Thymus (tissue), 11 donors: ENCODE measurements at regions not wholly inside any gene's neighbourhood (a gene's known extent, or its start where the extent isn't known, plus 50 kb on each side); places are given as distances from the start of the nearest gene placed in this dataset.
"Not testable (repeated sequence)": the region's sequence is repeated elsewhere in the genome, so short reads cannot be mapped to it uniquely, and the experiment has no call there.

Experiments used
- DNase-seq, 9 donors: peaks; one replicate each; pipeline ENCODE4 v3.0.0-alpha.2; 2013; ENCODE audit warnings: low spot score in 9 of 9, low read depth in 6 of 9, missing footprints in 1 of 9
- H3K27ac ChIP-seq, 2 donors: one replicate each; pipeline ENCODE4 v1.5.1; 2013; ENCODE audit warnings: control low read depth in 1 of 2, low read depth in 1 of 2, low read length in 1 of 2, mild to moderate bottlenecking in 1 of 2, moderate library complexity in 1 of 2
- H3K27me3 ChIP-seq, 2 donors: one replicate each; pipeline ENCODE4 v1.5.1; 2013; ENCODE audit warnings: low read length in 1 of 2; ENCODE audit not compliant: control insufficient read depth in 2 of 2, insufficient read depth in 1 of 2
- H3K36me3 ChIP-seq, 2 donors: one replicate each; pipeline ENCODE4 v1.5.1; 2013; ENCODE audit warnings: low read length in 1 of 2, mild to moderate bottlenecking in 1 of 2, moderate library complexity in 1 of 2; ENCODE audit not compliant: control insufficient read depth in 2 of 2, insufficient read depth in 2 of 2
- H3K4me1 ChIP-seq, 2 donors: one replicate each; pipeline ENCODE4 v1.5.1; 2013; ENCODE audit warnings: low read length in 2 of 2; ENCODE audit not compliant: control insufficient read depth in 2 of 2, insufficient read depth in 2 of 2
- H3K4me3 ChIP-seq, 2 donors: one replicate each; pipeline ENCODE4 v1.5.1; 2013; ENCODE audit warnings: low read length in 2 of 2, control low read depth in 1 of 2, mild to moderate bottlenecking in 1 of 2
- H3K9me3 ChIP-seq, 2 donors: one replicate each; pipeline ENCODE4 v1.5.1; 2013; ENCODE audit warnings: low read length in 1 of 2, mild to moderate bottlenecking in 1 of 2; ENCODE audit not compliant: control insufficient read depth in 2 of 2, insufficient read depth in 1 of 2
- WGBS: extraction: QIAGEN DNeasy Blood & Tissue Kit; methylation state at CpG from one replicate; pipeline ENCODE4 v1.1.7; 2013; 5-methylcytosine and 5-hydroxymethylcytosine counted together
- donor health status: healthy.

DNA sequence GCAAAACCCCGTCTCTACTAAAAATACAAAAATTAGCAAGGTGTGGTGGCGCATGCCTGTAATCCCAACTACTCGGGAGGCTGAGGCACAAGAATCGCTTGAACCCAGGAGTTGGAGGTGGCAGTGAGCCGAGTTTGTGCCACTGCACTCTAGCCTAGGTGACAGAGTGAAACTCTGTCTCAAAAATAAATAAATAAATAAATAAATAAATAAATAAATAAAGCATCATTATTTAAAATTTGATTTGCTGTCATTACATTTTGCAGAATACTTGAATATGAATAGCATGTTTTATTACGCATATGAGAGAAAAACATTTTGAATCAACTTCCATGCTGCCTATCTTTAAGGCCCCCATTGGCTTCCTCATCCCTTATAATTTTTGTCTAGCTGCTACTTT is 53.4 kb upstream of the MED14 start:
- not testable (repeated sequence) for H3K27ac ChIP-seq, H3K4me1 ChIP-seq, H3K36me3 ChIP-seq, H3K9me3 ChIP-seq, H3K27me3 ChIP-seq, DNase-seq, H3K4me3 ChIP-seq
- WGBS, result 99% methylated on average over 6 of the region's 6 CpGs

GRCh38 chrX:40792433-40792832 is 57.1 kb upstream of the MED14 start:
- WGBS, result 95% methylated on average over 1 of the region's 1 CpG

DNA sequence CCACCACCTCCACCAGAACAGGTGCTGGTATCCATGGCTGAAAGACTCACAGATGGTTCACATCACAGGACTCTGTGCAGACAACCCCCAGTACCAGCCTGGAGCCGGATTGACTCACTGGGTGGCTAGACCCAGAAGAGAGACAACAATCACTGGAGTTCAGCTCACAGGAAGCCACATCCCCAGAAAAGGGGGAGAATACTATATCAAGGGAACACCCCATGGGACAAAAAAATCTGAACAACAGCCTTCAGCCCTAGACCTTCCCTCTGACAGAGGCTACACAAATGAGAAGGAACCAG is 59.4 kb upstream of the MED14 start:
- WGBS, result 74% methylated on average over 1 of the region's 1 CpG
- not testable (repeated sequence) for H3K27me3 ChIP-seq, H3K36me3 ChIP-seq, H3K9me3 ChIP-seq, DNase-seq, H3K4me1 ChIP-seq, H3K4me3 ChIP-seq, H3K27ac ChIP-seq

More at GRCh38 chrX:40792433-40792832, 57.1 kb upstream of the MED14 start:
- Histone ChIP-seq H3K27ac (no peak overlapping the region), H3K4me3 (no peak overlapping the region), H3K27me3 (no peaks in the 10 kb centered on the region), H3K36me3 (no peaks in the 10 kb centered on the region), H3K9me3 (no peaks in the 10 kb centered on the region), H3K4me1 (peaks cover 0 to 4% of the 10 kb centered on the region in 2 donors)
- no peak for DNase-seq

- not testable (repeated sequence) for H3K4me3 ChIP-seq, H3K4me1 ChIP-seq, H3K9me3 ChIP-seq, DNase-seq, H3K27ac ChIP-seq, H3K27me3 ChIP-seq, H3K36me3 ChIP-seq
- WGBS, result 96% methylated on average over 3 of the region's 3 CpGs
These were observed 64.4 kb upstream of the MED14 start for GRCh38 chrX:40799745-40800144.

DNA sequence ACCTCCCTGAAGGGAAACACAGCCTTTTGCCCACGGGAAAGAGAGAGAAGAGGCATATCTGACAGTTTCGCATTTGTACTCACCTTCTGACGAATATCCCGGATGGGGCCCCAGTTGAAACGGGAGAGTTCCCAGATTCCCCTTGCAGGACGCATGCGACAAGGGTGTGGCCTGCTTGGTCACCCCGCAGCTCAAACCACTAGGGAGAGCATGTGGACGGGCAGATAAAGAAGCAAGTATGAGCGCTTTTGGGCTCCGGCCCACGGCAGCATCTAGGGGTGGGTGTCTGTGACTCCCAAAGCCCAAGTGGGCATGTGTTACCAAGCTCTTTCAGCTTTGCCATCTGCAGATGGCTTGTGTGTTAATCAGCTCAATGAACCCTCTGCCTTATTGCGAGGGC is 70.1 kb upstream of the MED14 start:
- 92% methylated on average over 13 of the region's 13 CpGs for WGBS
- Histone ChIP-seq H3K27me3 (no peaks in the 10 kb centered on the region), H3K4me1 (no peaks in the 10 kb centered on the region), H3K36me3 (no peaks in the 10 kb centered on the region), H3K27ac (no peak overlapping the region), H3K9me3 (no peaks in the 10 kb centered on the region), H3K4me3 (no peak overlapping the region)
- no peak for DNase-seq

GRCh38 chrX:40806513-40807220 is 71.3 kb upstream of the MED14 start:
- H3K4me3 ChIP-seq, result no peak overlapping the region
- no peaks in the 10 kb centered on the region for H3K9me3 ChIP-seq
- H3K4me1 ChIP-seq, result no peaks in the 10 kb centered on the region
- no peaks in the 10 kb centered on the region for H3K36me3 ChIP-seq
- no peaks in the 10 kb centered on the region for H3K27me3 ChIP-seq
- whole genome bisulfite sequencing, result 95% methylated on average over 8 of the region's 8 CpGs
- no peak for DNase-seq
- no peak overlapping the region for H3K27ac ChIP-seq

DNA sequence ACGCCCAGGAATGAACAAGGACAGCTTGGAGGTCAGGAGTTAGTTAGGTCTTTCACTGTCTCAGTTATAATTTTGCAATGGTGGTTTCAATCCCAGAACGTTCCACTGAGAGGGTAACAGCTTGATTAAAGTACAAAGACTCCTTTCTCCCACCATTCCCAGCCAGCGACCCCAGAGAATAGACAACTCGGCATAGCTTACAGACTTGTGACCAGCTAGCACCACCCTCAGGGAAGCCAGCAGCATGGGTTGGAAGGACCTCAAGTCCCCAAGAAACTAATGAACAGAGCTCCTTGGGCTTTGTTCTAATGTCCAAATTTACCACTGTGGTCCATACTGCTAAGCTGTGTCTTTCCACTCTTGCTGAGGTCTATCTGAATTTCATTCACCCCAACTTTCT is 72.0 kb upstream of the MED14 start:
- WGBS, result 96% methylated on average over 4 of the region's 4 CpGs
- no peak for DNase-seq
- Histone ChIP-seq H3K4me1 (no peaks in the 10 kb centered on the region), H3K36me3 (no peaks in the 10 kb centered on the region), H3K27me3 (no peaks in the 10 kb centered on the region), H3K27ac (no peak overlapping the region), H3K9me3 (no peaks in the 10 kb centered on the region), H3K4me3 (no peak overlapping the region)

GRCh38 chrX:40808203-40808602 is 72.9 kb upstream of the MED14 start:
- no peak for DNase-seq
- Histone ChIP-seq H3K36me3 (no peaks in the 10 kb centered on the region), H3K4me3 (no peak overlapping the region), H3K9me3 (no peaks in the 10 kb centered on the region), H3K27ac (no peak overlapping the region), H3K27me3 (no peaks in the 10 kb centered on the region), H3K4me1 (no peaks in the 10 kb centered on the region)
- 93% methylated on average over 2 of the region's 2 CpGs for WGBS

- no peak for DNase-seq
- Histone ChIP-seq H3K27me3 (no peaks in the 10 kb centered on the region), H3K4me1 (no peaks in the 10 kb centered on the region), H3K4me3 (no peak overlapping the region), H3K27ac (no peak overlapping the region), H3K36me3 (no peaks in the 10 kb centered on the region), H3K9me3 (no peaks in the 10 kb centered on the region)
These were observed 73.9 kb upstream of the MED14 start for GRCh38 chrX:40809210-40809609.

GRCh38 chrX:40815045-40815444 is 79.7 kb upstream of the MED14 start:
- DNase-seq, result not testable (repeated sequence)

More at GRCh38 chrX:40815045-40815444, 79.7 kb upstream of the MED14 start:
- not testable (repeated sequence) for H3K4me3 ChIP-seq, H3K4me1 ChIP-seq, H3K9me3 ChIP-seq, H3K36me3 ChIP-seq, H3K27ac ChIP-seq, H3K27me3 ChIP-seq
